ENCODE measurements at regions not wholly inside any gene's neighbourhood (a gene's known extent, or its start where the extent isn't known, plus 50 kb on each side); places are given as distances from the start of the nearest gene placed in this dataset.

GRCh38 chr3:31476209-31476608 lies 56.5 kb upstream of the STT3B start:
- TF ChIP-seq POLR2A (IDR thresholded peaks at IDR 0.05): no peak
- no peak for TF ChIP-seq CTCF (IDR thresholded peaks at IDR 0.05)

Measured in body of pancreas (tissue), 4 donors.